Activated T-cell treated with anti-CD3 and anti-CD28 coated beads, Interleukin-2, amount 50 U/mL, for 72 hours (primary cell): ENCODE measurements at regions not wholly inside any gene's neighbourhood (a gene's known extent, or its start where the extent isn't known, plus 50 kb on each side); places are given as distances from the start of the nearest gene placed in this dataset.

Experiments
- ATAC-seq, 2 donors: fragments of 150-1000 bp; cut with Tn5 transposase; replicated peaks in 1 of 2; 2 replicates each; pipeline ENCODE4 v1.10.0; 2021; ENCODE audit warnings: moderate library complexity in 2 of 2, mild to moderate bottlenecking in 1 of 2
- DNase-seq, 2 donors: peaks; one replicate each; pipeline ENCODE4 v3.0.0; 2021 to 2022; ENCODE audit warnings: mixed read lengths in 1 of 2
- H3K27ac Mint-ChIP-seq: one replicate; pipeline ENCODE4 v1.8.0; 2022; ENCODE audit warnings: mild to moderate bottlenecking, moderate library complexity, mixed read lengths
- H3K27me3 Mint-ChIP-seq: one replicate; pipeline ENCODE4 v1.8.0; 2022; ENCODE audit warnings: low read depth, mixed read lengths
- H3K36me3 Mint-ChIP-seq, 2 donors: one replicate each; pipeline ENCODE4 v1.8.0; 2022; ENCODE audit warnings: mixed read lengths in 2 of 2, mild to moderate bottlenecking in 1 of 2; ENCODE audit not compliant: insufficient read depth in 2 of 2
- H3K4me1 Mint-ChIP-seq: one replicate; pipeline ENCODE4 v1.8.0; 2022; ENCODE audit warnings: low read depth, mixed read lengths
- H3K4me3 Mint-ChIP-seq, 2 donors: one replicate each; pipeline ENCODE4 v1.8.0; 2022; ENCODE audit warnings: mild to moderate bottlenecking in 2 of 2, mixed read lengths in 2 of 2, moderate library complexity in 2 of 2
- H3K9me3 Mint-ChIP-seq, 2 donors: one replicate each; pipeline ENCODE4 v1.8.0; 2022; ENCODE audit warnings: mixed read lengths in 2 of 2

DNA sequence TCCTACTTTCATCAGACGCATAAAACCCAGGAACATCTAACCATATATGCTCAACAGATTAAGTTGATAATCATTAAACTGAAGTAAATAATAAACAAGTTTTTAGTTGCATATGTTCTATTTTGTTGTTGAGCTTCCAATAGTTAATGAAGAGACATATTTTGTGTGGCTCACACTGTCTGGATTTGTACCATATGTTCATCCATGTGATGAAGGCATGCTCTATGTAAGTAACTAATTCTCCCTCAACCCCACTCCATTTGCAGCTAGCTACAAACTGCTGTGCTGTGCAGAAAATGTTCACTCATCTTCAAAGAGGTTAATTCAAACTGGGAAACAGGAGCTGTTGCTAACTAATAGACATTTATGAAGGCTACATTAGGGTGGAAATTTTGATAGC, 589.7 kb upstream of the LRRC4C start:
- Mint-ChIP-seq H3K4me3 (no peak overlapping the region), H3K36me3 (no peaks in the 10 kb centered on the region), H3K27ac (no peak overlapping the region), H3K4me1 (no peaks in the 10 kb centered on the region), H3K9me3 (peaks cover 6 to 12% of the 10 kb centered on the region in 2 donors), H3K27me3 (no peaks in the 10 kb centered on the region)
- no peak for DNase-seq
- no peak for ATAC-seq

GRCh38 chr11:42049650-42050049, 590.2 kb upstream of the LRRC4C start:
- Mint-ChIP-seq H3K27ac (no peak overlapping the region), H3K4me3 (no peak overlapping the region), H3K27me3 (no peaks in the 10 kb centered on the region), H3K36me3 (no peaks in the 10 kb centered on the region), H3K9me3 (peaks cover 4 to 8% of the 10 kb centered on the region in 2 donors), H3K4me1 (no peaks in the 10 kb centered on the region)
- ATAC-seq: no peak
- DNase-seq: no peak

GRCh38 chr11:42054351-42054900, 595.0 kb upstream of the LRRC4C start:
- Mint-ChIP-seq H3K36me3 (no peaks in the 10 kb centered on the region), H3K27ac (no peak overlapping the region), H3K27me3 (no peaks in the 10 kb centered on the region), H3K4me1 (no peaks in the 10 kb centered on the region), H3K9me3 (peaks cover 10% of the 10 kb centered on the region in 2 donors), H3K4me3 (no peak overlapping the region)
- ATAC-seq (no peak), DNase-seq (no peak)

- no peaks in the 10 kb centered on the region for H3K36me3 Mint-ChIP-seq
- ATAC-seq (no peak), DNase-seq (no peak)
- H3K4me3 Mint-ChIP-seq: no peak overlapping the region
- no peaks in the 10 kb centered on the region for H3K4me1 Mint-ChIP-seq
- H3K27ac Mint-ChIP-seq: no peak overlapping the region
- peaks cover 10% of the 10 kb centered on the region in 2 donors for H3K9me3 Mint-ChIP-seq
- H3K27me3 Mint-ChIP-seq: no peaks in the 10 kb centered on the region
Observed at GRCh38 chr11:42055606-42056005, 596.2 kb upstream of the LRRC4C start.

- DNase-seq (no peak), ATAC-seq (no peak)
- Mint-ChIP-seq H3K27ac (no peak overlapping the region), H3K27me3 (no peaks in the 10 kb centered on the region), H3K9me3 (peaks cover 3 to 6% of the 10 kb centered on the region in 2 donors), H3K4me3 (no peak overlapping the region), H3K36me3 (no peaks in the 10 kb centered on the region), H3K4me1 (no peaks in the 10 kb centered on the region)
Observed at GRCh38 chr11:42058794-42059193, 599.3 kb upstream of the LRRC4C start.

DNA sequence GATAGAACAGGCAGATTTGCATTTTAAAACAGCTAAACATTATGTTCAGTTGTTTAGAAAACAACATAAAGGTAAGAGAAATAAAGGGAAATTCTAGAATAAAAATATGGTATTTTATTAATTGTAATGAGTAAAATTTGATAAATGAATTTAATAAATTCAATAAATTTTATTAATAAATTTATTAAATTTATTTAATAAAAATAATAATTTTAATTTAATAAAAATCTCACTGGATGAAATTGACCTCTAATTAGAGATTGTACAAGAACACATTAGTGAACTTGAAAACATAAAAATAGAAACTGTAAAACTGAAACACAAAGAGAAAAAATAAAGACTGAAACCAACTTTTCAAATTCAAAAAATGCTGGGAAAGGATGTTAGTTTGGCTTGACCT, 605.7 kb upstream of the LRRC4C start:
- ATAC-seq (no peak), DNase-seq (no peak)
- H3K9me3 Mint-ChIP-seq: peaks cover 0 to 4% of the 10 kb centered on the region in 2 donors
- no peak overlapping the region for H3K4me3 Mint-ChIP-seq
- H3K27ac Mint-ChIP-seq: no peak overlapping the region
- no peaks in the 10 kb centered on the region for H3K36me3 Mint-ChIP-seq
- no peaks in the 10 kb centered on the region for H3K4me1 Mint-ChIP-seq
- H3K27me3 Mint-ChIP-seq: no peaks in the 10 kb centered on the region

GRCh38 chr11:42066113-42066512, 606.7 kb upstream of the LRRC4C start:
- Mint-ChIP-seq H3K27ac (no peak overlapping the region), H3K27me3 (no peaks in the 10 kb centered on the region), H3K36me3 (no peaks in the 10 kb centered on the region), H3K4me3 (no peak overlapping the region), H3K4me1 (no peaks in the 10 kb centered on the region), H3K9me3 (peaks cover 0 to 4% of the 10 kb centered on the region in 2 donors)
- ATAC-seq (no peak), DNase-seq (no peak)

DNA sequence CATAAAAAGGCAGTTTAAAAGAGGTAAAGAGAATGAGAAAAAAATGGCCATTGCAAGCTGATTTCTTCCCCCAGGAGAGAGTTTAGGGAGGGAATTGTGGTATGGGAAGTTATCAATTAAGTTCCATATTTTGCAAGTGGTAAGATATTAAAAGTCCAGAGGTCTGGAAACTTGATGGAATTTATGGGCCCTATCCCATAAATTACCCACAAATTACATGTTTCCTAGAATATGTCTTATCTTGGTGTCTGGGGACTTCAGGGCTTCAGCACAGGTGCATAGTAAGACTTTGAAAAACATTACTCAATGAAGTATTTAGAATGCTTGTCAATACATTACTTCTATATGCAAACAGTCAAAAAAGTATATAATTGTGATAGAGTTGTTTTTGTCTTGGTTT, 614.9 kb upstream of the LRRC4C start:
- Mint-ChIP-seq H3K4me1 (no peaks in the 10 kb centered on the region), H3K27me3 (no peaks in the 10 kb centered on the region), H3K36me3 (peaks cover 0 to 3% of the 10 kb centered on the region in 2 donors), H3K27ac (no peak overlapping the region), H3K4me3 (no peak overlapping the region), H3K9me3 (peaks cover 5 to 7% of the 10 kb centered on the region in 2 donors)
- DNase-seq: no peak
- ATAC-seq: no peak

DNA sequence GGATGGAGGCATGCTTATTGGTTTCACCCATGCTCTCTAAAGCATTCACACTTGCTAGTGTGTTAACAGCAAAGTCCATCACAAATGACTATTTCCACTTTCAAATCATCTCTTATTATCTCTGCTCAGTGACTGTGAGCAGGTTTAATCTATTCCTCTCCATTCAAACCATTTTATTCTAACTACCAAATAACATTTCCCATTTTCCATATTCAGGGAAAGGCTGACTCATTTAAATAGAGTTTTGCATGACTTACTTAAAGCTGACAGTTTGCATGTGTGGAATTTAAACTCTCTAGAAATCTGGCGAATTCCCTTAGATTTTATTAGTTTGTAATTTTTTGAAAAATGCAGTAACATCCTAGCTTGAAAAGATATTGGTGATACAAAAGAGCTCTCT, 615.7 kb upstream of the LRRC4C start:
- peaks cover 2 to 9% of the 10 kb centered on the region in 2 donors for H3K9me3 Mint-ChIP-seq
- no peak overlapping the region for H3K27ac Mint-ChIP-seq
- no peak overlapping the region for H3K4me3 Mint-ChIP-seq
- ATAC-seq (no peak), DNase-seq (no peak)
- peaks cover 0 to 3% of the 10 kb centered on the region in 2 donors for H3K36me3 Mint-ChIP-seq
- no peaks in the 10 kb centered on the region for H3K27me3 Mint-ChIP-seq
- no peaks in the 10 kb centered on the region for H3K4me1 Mint-ChIP-seq

GRCh38 chr11:42077794-42078193, 618.3 kb upstream of the LRRC4C start:
- no peaks in the 10 kb centered on the region for H3K36me3 Mint-ChIP-seq
- H3K4me1 Mint-ChIP-seq: no peaks in the 10 kb centered on the region
- ATAC-seq (no peak), DNase-seq (no peak)
- peaks cover 2 to 7% of the 10 kb centered on the region in 2 donors for H3K9me3 Mint-ChIP-seq
- H3K27ac Mint-ChIP-seq: no peak overlapping the region
- H3K27me3 Mint-ChIP-seq: no peaks in the 10 kb centered on the region
- no peak overlapping the region for H3K4me3 Mint-ChIP-seq

- ATAC-seq (no peak), DNase-seq (no peak)
- Mint-ChIP-seq H3K27ac (no peak overlapping the region), H3K36me3 (no peaks in the 10 kb centered on the region), H3K4me3 (no peak overlapping the region), H3K9me3 (peaks cover 7 to 8% of the 10 kb centered on the region in 2 donors), H3K27me3 (no peaks in the 10 kb centered on the region), H3K4me1 (no peaks in the 10 kb centered on the region)
Observed at GRCh38 chr11:42085736-42086135, 626.3 kb upstream of the LRRC4C start.

DNA sequence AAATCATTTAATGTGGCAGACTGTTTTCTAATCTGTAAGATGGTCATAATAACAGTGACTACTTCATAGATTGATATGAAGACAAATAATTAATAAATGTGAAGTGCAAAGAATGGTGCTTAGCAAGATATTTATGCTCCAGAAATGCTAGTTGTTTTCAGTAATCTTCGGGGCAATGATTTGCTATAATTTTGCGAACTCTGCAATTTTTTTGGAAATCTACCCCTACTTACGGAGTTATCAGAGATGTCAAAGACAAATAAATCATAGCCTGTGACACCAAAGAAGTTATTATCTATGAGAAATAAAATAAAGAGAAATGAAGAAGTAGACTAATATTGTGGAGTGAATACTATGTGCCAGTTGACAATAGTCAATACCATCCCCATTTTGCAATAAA, 634.1 kb upstream of the LRRC4C start:
- H3K9me3 Mint-ChIP-seq: peaks cover 11% of the 10 kb centered on the region in 2 donors
- ATAC-seq: no peak
- no peak for DNase-seq
- no peak overlapping the region for H3K27ac Mint-ChIP-seq
- no peak overlapping the region for H3K4me3 Mint-ChIP-seq
- H3K27me3 Mint-ChIP-seq: no peaks in the 10 kb centered on the region
- peaks cover 0 to 2% of the 10 kb centered on the region in 2 donors for H3K36me3 Mint-ChIP-seq
- H3K4me1 Mint-ChIP-seq: no peaks in the 10 kb centered on the region

DNA sequence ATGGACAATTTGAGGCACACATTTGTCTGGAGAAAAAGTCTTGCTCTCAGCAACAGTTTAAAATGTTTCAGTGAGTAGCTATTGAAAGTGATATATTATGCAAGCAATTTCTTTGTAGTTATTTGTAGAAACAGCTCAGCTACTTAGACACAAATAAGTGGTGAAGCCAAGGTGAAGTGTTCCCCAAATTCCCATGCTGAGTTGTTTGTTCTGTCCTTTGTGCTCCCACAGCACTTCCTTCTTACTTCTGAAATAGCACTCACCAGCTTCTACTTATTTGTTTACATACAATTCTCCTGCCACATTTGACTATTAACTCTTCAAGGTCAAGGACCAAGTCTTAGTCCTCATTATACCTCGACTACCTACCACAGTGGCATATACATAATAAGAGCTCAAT, 638.6 kb upstream of the LRRC4C start:
- Mint-ChIP-seq H3K4me1 (no peaks in the 10 kb centered on the region), H3K4me3 (no peak overlapping the region), H3K9me3 (peaks cover 11 to 12% of the 10 kb centered on the region in 2 donors), H3K36me3 (peaks cover 1 to 2% of the 10 kb centered on the region in 2 donors), H3K27ac (no peak overlapping the region), H3K27me3 (no peaks in the 10 kb centered on the region)
- DNase-seq: no peak
- ATAC-seq: no peak

DNA sequence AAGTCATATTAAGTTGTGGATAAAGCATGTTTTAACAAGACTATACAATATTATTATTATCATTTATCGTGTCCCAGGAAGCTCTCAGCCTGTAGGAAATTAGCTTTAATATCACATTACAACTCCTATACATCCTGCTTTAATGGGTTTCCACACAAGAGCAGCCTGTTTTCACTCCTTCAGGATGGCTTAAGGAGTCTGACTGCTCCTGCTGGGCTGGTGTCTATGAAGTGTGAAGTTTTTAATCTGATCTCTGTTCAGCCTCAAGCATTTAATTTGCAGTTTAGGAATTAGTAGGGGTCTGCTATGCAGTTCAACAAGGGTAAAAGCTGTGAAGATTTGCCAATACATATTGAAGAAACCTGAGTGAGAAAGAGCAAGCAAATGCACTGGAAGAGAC, 653.4 kb upstream of the LRRC4C start:
- Mint-ChIP-seq H3K36me3 (no peaks in the 10 kb centered on the region), H3K4me3 (no peak overlapping the region), H3K27ac (no peak overlapping the region)

More for the DNA sequence above, 653.4 kb upstream of the LRRC4C start:
- no peaks in the 10 kb centered on the region for H3K27me3 Mint-ChIP-seq
- H3K9me3 Mint-ChIP-seq: peaks cover 4 to 11% of the 10 kb centered on the region in 2 donors
- DNase-seq: no peak
- no peaks in the 10 kb centered on the region for H3K4me1 Mint-ChIP-seq
- no peak for ATAC-seq
